Heart left ventricle (tissue), 16 donors: ENCODE measurements at regions not wholly inside any gene's neighbourhood (a gene's known extent, or its start where the extent isn't known, plus 50 kb on each side); places are given as distances from the start of the nearest gene placed in this dataset.

Source experiments
- ATAC-seq, 4 donors: fragments of 200-7000 bp; cut with Tn5 transposase; one replicate each; pipeline ENCODE4 v1.9.1; 2020 to 2022; ENCODE audit warnings: moderate library complexity in 4 of 4, mild to moderate bottlenecking in 3 of 4, moderate number of reproducible peaks in 1 of 4
- DNase-seq, 5 donors: peaks; one replicate each; pipeline ENCODE4 v3.0.0-alpha.2; 2020
- H3K27ac ChIP-seq, 12 donors: fragments of 200-600 bp; sonication (generic) in 4 of 12; one replicate each; pipeline versions ENCODE4 v1.5.0 to v1.8.0; 2016 to 2022; ENCODE audit warnings: mild to moderate bottlenecking in 2 of 12
- H3K27me3 ChIP-seq, 9 donors: fragments of 200-600 bp; sonication (generic) in 2 of 9; one replicate each; pipeline versions ENCODE4 v1.5.1 to v1.8.0; 2016 to 2022; ENCODE audit warnings: mild to moderate bottlenecking in 3 of 9
- H3K36me3 ChIP-seq, 9 donors: fragments of 200-600 bp; sonication (generic) in 2 of 9; one replicate each; pipeline versions ENCODE4 v1.5.0 to v1.8.0; 2018 to 2022; ENCODE audit warnings: mild to moderate bottlenecking in 2 of 9
- H3K4me1 ChIP-seq, 12 donors: fragments of 200-600 bp; sonication (generic) in 4 of 12; one replicate each; pipeline versions ENCODE4 v1.5.0 to v1.8.0; 2016 to 2022; ENCODE audit warnings: mild to moderate bottlenecking in 3 of 12
- H3K4me3 ChIP-seq, 12 donors: fragments of 200-600 bp; sonication (generic) in 4 of 12; one replicate each; pipeline versions ENCODE4 v1.5.0 to v1.8.0; 2017 to 2022; ENCODE audit warnings: mild to moderate bottlenecking in 9 of 12, moderate library complexity in 4 of 12
- H3K9me3 ChIP-seq, 12 donors: fragments of 200-600 bp; sonication (generic) in 4 of 12; one replicate each; pipeline versions ENCODE4 v1.5.0 to v1.8.0; 2016 to 2022; ENCODE audit warnings: mild to moderate bottlenecking in 1 of 12
- POLR2A ChIP-seq, 2 donors: fragments of 450-650 bp; IDR thresholded peaks; one replicate each; pipeline ENCODE4 v1.6.1; 2017; ENCODE audit warnings: antibody characterized with exemption in 2 of 2, mild to moderate bottlenecking in 2 of 2, moderate library complexity in 2 of 2
- WGBS, 4 donors: extraction: QIAGEN DNeasy Blood & Tissue Kit in 2 of 4; methylation state at CpG; one replicate each; pipeline versions ENCODE4 v1.1.5 to v1.1.7; 2013 to 2018; 5-methylcytosine and 5-hydroxymethylcytosine counted together
- intact Hi-C, 10 donors: fragments of 100-400 bp; cut with DNase I; formaldehyde crosslinking; loops; one replicate each; pipeline versions ENCODE4 v1.11.1 to v1.14.2; 2022
- TF ChIP-seq, protein P1 (sequence below), 12 donors: fragments of 200-600 bp; sonication (generic) in 4 of 12; IDR thresholded peaks; one replicate each; pipeline versions ENCODE4 v1.5.0 to v1.8.0; 2018 to 2022; ENCODE audit warnings: antibody characterized with exemption in 12 of 12, mild to moderate bottlenecking in 5 of 12
- donor health status: ischemic (EF 13 %, LVEDD 7.1; RV severe dilation, severe dysfunction).
- donor health status: healthy with polysubstance abuse.
- donor health status: DM: no; HTN: yes; CAD: no.
- donor health status: DM: no; HTN: no; CAD: no.
- donor health status: ischemic (EF 25% LVEDD 6.9; RV normal size, moderate dysfunction).
- donor health status: ischemic (EF 25% LVEDD 5.7; RV mildly dilated, moderate dysfunction).
- donor health status: healthy.
- donor health status: DM: yes; HTN: yes; CAD: no.
- donor health status: ischemic (EF 35%, LVEDD 5.7; RV mildly dilated, moderate dysfunction).
- donor health status: nonischemic (EF 11% LVEDD 7.7; RV severe dilation, severe dysfunction).
- donor health status: DM: yes; HTN: yes; CAD: no.
- donor health status: PGD.
- donor health status: ischemic (EF 29% LVEDD 5.4; RV normal size, mild dysfunction).
- donor health status: nonischemic (EF 23%, LVEDD 6.1; RV moderate dilation, normal function).

DNA sequence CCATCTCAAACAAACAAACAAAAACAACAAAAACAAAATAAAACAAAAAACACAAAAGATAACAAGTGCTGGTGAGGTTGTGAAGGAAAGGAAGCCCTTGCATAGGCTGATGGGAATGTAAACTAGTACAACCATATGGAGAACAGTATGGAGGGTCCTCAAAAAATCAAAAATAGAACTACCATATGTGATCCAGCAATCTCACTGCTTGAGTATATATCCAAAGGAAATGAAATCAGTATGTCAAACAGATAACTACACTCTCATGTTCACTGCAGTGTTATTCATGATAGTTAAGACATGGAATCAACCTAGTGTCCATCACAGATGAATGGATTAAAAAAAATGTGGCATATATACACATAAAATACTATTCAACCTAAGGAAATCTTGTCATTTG is 395.7 kb upstream of the SLC24A2 start:
- DNase-seq (no peak), ATAC-seq (no peak)
- no peaks in the 10 kb centered on the region for H3K27me3 ChIP-seq
- intact Hi-C loops = no loop called here
- peaks cover 0 to 11% (median 0%) of the 10 kb centered on the region in 12 donors for H3K9me3 ChIP-seq
- no peaks in the 10 kb centered on the region for H3K36me3 ChIP-seq
- no peak overlapping the region for H3K27ac ChIP-seq
- peaks cover 0 to 3% (median 0%) of the 10 kb centered on the region in 12 donors for H3K4me1 ChIP-seq
- no peak for TF ChIP-seq POLR2A (IDR thresholded peaks at IDR 0.05)
- TF ChIP-seq, protein P1, sequence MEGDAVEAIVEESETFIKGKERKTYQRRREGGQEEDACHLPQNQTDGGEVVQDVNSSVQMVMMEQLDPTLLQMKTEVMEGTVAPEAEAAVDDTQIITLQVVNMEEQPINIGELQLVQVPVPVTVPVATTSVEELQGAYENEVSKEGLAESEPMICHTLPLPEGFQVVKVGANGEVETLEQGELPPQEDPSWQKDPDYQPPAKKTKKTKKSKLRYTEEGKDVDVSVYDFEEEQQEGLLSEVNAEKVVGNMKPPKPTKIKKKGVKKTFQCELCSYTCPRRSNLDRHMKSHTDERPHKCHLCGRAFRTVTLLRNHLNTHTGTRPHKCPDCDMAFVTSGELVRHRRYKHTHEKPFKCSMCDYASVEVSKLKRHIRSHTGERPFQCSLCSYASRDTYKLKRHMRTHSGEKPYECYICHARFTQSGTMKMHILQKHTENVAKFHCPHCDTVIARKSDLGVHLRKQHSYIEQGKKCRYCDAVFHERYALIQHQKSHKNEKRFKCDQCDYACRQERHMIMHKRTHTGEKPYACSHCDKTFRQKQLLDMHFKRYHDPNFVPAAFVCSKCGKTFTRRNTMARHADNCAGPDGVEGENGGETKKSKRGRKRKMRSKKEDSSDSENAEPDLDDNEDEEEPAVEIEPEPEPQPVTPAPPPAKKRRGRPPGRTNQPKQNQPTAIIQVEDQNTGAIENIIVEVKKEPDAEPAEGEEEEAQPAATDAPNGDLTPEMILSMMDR (IDR thresholded peaks at IDR 0.05) = no peak
- H3K4me3 ChIP-seq = no peak overlapping the region

DNA sequence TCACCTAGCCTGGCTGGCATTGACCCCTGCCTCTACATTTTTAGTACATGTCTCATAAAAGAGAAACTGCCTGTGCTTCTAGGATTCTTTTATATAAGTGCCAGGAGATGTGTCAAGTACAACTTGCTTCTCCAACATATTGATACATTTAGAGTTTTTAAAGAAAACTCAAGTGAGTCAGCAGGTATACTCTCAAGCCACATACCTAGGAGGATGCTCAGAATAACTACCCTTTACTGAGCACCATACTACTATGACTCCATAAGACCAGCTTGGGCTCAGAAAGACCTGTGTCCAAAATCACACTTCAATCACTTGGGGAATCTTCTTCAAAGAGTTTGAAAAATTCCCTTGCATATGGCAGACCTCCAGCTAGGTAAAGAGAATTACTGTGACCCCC is 389.8 kb upstream of the SLC24A2 start:
- no peak overlapping the region for H3K4me3 ChIP-seq
- ATAC-seq (no peak), DNase-seq (no peak)
- H3K27ac ChIP-seq = no peak overlapping the region
- intact Hi-C loops = no loop called here
- TF ChIP-seq, protein P1 (IDR thresholded peaks at IDR 0.05) = no peak
- TF ChIP-seq POLR2A (IDR thresholded peaks at IDR 0.05) = no peak
- no peaks in the 10 kb centered on the region for H3K4me1 ChIP-seq
- no peaks in the 10 kb centered on the region for H3K36me3 ChIP-seq
- no peaks in the 10 kb centered on the region for H3K27me3 ChIP-seq
- H3K9me3 ChIP-seq = peaks cover 0 to 10% (median 0%) of the 10 kb centered on the region in 12 donors

DNA sequence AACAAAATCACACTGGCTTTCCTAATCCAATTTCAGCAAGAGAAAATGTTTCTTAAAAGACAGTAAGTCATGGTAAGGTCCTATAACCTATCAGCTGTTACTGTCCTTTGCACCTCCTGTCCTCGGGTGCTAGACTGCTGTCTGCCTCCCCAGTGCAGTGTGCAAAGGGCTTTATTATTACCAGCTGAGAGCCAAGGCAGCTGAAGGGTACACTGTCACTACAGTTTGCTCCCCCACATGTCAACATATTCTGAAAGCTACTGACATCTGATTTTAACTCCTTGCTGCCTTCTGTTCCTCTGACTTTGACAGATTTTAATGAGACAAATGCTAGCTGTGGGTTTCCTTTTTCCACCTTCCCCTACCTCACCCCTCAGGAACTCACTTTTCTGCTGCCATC is 389.4 kb upstream of the SLC24A2 start:
- no peak for ATAC-seq
- 28 to 50% (median 30%) methylated on average over 1 of the region's 1 CpG for WGBS, 4 donors
- no peaks in the 10 kb centered on the region for H3K4me1 ChIP-seq
- no peak for DNase-seq
- no peaks in the 10 kb centered on the region for H3K27me3 ChIP-seq
- H3K27ac ChIP-seq = no peak overlapping the region
- TF ChIP-seq, protein P1 (IDR thresholded peaks at IDR 0.05) = no peak
- no peak for TF ChIP-seq POLR2A (IDR thresholded peaks at IDR 0.05)
- H3K9me3 ChIP-seq = peaks cover 0 to 14% (median 0%) of the 10 kb centered on the region in 12 donors
- H3K4me3 ChIP-seq = no peak overlapping the region
- no peaks in the 10 kb centered on the region for H3K36me3 ChIP-seq
- intact Hi-C loops = no loop called here

DNA sequence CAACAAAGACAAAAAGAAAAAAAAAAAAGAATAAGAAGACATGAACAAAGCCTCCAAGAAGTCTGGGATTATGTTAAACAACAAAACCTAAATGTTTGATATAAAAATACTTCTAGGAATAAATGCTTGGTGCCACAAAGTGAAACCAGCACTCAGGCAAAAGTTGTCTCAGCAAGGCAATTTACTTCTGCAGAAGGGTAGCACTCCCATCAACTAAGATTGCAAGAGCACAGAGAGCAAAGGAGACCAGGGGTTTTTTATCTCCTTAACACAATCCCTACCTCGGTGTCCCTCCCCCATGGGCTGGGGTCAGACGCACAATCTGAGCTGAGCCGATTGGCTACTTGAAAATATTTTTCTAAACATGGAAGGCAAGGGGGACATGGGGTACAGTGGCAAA is 381.3 kb upstream of the SLC24A2 start:
- TF ChIP-seq, protein P1 (IDR thresholded peaks at IDR 0.05) = no peak
- TF ChIP-seq POLR2A (IDR thresholded peaks at IDR 0.05) = no peak
- ATAC-seq (no peak), DNase-seq (no peak)
- WGBS, 4 donors = 92 to 96% (median 93%) methylated on average over 3 of the region's 3 CpGs
- Histone ChIP-seq H3K9me3 (peaks cover 0 to 68% (median 38%) of the 10 kb centered on the region in 12 donors), H3K4me3 (no peak overlapping the region), H3K4me1 (no peaks in the 10 kb centered on the region), H3K36me3 (no peaks in the 10 kb centered on the region), H3K27me3 (no peaks in the 10 kb centered on the region), H3K27ac (no peak overlapping the region)
- intact Hi-C loops = no loop called here
